Astrocyte (in vitro differentiated cells and primary cell): ENCODE measurements at regions not wholly inside any gene's neighbourhood (a gene's known extent, or its start where the extent isn't known, plus 50 kb on each side); places are given as distances from the start of the nearest gene placed in this dataset.

Experiments used
- CTCF ChIP-seq: IDR thresholded peaks from 2 replicates; pipeline ENCODE4 v1.5.1; 2011; ENCODE audit warnings: low read depth, mild to moderate bottlenecking, inconsistent platforms, low read length, moderate library complexity; ENCODE audit not compliant: insufficient read depth
- EZH2 ChIP-seq: IDR thresholded peaks from 2 replicates; pipeline ENCODE4 v1.6.1; 2012; ENCODE audit warnings: mild to moderate bottlenecking, low read length, inconsistent platforms; ENCODE audit not compliant: insufficient read depth

GRCh38 chr5:17061973-17062470 is 125.9 kb upstream of the MYO10 start:
- TF ChIP-seq CTCF (no peak), EZH2 (no peak)
